Ishikawa (cell line): ENCODE measurements at regions not wholly inside any gene's neighbourhood (a gene's known extent, or its start where the extent isn't known, plus 50 kb on each side); places are given as distances from the start of the nearest gene placed in this dataset.

Experiments used
- CEBPB ChIP-seq: IDR thresholded peaks from 2 replicates; pipeline ENCODE4 v1.6.1; 2012
- CREB1 ChIP-seq: IDR thresholded peaks from 2 replicates; pipeline ENCODE4 v1.6.1; 2012; ENCODE audit warnings: low read depth
- EGR1 ChIP-seq: IDR thresholded peaks from 2 replicates; pipeline ENCODE4 v1.6.1; 2012
- EP300 ChIP-seq: IDR thresholded peaks from 2 replicates; pipeline ENCODE4 v1.6.1; 2012; ENCODE audit warnings: borderline replicate concordance
- FOXM1 ChIP-seq: IDR thresholded peaks from 2 replicates; pipeline ENCODE4 v1.6.1; 2012; ENCODE audit warnings: low read depth, borderline replicate concordance
- NFIC ChIP-seq: IDR thresholded peaks from 2 replicates; pipeline ENCODE4 v1.6.1; 2012
- RAD21 ChIP-seq: IDR thresholded peaks from 2 replicates; pipeline ENCODE4 v1.6.1; 2012; ENCODE audit warnings: low read depth
- TAF1 ChIP-seq: IDR thresholded peaks from 2 replicates; pipeline ENCODE4 v1.6.1; 2012; ENCODE audit warnings: low read depth, mild to moderate bottlenecking
- TCF12 ChIP-seq: IDR thresholded peaks from 2 replicates; pipeline ENCODE4 v1.6.1; 2012; ENCODE audit warnings: low read depth
- TEAD4 ChIP-seq: IDR thresholded peaks from 2 replicates; pipeline ENCODE4 v1.6.1; 2012
- YY1 ChIP-seq: IDR thresholded peaks from 2 replicates; pipeline ENCODE4 v1.6.1; 2012; ENCODE audit warnings: low read depth
- ZBTB7A ChIP-seq: IDR thresholded peaks from 2 replicates; pipeline ENCODE4 v1.6.1; 2012; ENCODE audit warnings: low read depth
- TF ChIP-seq, protein P1 (sequence below): IDR thresholded peaks from 2 replicates; pipeline ENCODE4 v1.6.1; 2012
- TF ChIP-seq, protein P2 (sequence below): IDR thresholded peaks from 2 replicates; pipeline ENCODE4 v1.6.1; 2012; ENCODE audit warnings: low read depth, mild to moderate bottlenecking
- TF ChIP-seq, protein P3 (sequence below): IDR thresholded peaks from 2 replicates; pipeline ENCODE4 v1.6.1; 2012

DNA sequence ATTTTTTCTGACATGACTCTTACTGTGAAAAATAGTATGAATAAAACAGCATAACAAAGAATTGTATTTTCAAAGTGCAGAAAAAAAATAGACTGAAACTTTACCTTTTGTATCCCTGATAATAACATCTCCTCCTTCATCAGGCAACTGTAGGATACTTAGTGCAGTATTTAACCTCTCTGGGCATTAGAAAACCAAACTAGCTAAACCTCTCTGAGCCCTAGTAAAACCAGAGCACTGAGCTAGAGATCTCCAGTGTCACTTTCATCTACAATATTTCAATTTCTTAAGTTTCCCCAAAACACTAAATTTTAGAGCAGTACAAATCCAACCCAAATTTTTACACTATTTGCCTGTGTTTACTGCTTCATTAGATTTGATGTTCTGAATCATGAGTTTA lies 594.0 kb upstream of the LINC00305 start:
- TF ChIP-seq, protein P1, sequence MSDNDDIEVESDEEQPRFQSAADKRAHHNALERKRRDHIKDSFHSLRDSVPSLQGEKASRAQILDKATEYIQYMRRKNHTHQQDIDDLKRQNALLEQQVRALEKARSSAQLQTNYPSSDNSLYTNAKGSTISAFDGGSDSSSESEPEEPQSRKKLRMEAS, result no peak
- TF ChIP-seq, protein P2, sequence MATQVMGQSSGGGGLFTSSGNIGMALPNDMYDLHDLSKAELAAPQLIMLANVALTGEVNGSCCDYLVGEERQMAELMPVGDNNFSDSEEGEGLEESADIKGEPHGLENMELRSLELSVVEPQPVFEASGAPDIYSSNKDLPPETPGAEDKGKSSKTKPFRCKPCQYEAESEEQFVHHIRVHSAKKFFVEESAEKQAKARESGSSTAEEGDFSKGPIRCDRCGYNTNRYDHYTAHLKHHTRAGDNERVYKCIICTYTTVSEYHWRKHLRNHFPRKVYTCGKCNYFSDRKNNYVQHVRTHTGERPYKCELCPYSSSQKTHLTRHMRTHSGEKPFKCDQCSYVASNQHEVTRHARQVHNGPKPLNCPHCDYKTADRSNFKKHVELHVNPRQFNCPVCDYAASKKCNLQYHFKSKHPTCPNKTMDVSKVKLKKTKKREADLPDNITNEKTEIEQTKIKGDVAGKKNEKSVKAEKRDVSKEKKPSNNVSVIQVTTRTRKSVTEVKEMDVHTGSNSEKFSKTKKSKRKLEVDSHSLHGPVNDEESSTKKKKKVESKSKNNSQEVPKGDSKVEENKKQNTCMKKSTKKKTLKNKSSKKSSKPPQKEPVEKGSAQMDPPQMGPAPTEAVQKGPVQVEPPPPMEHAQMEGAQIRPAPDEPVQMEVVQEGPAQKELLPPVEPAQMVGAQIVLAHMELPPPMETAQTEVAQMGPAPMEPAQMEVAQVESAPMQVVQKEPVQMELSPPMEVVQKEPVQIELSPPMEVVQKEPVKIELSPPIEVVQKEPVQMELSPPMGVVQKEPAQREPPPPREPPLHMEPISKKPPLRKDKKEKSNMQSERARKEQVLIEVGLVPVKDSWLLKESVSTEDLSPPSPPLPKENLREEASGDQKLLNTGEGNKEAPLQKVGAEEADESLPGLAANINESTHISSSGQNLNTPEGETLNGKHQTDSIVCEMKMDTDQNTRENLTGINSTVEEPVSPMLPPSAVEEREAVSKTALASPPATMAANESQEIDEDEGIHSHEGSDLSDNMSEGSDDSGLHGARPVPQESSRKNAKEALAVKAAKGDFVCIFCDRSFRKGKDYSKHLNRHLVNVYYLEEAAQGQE, result no peak
- TF ChIP-seq EGR1 (no peak), CEBPB (no peak), YY1 (no peak), TCF12 (no peak), CREB1 (no peak), RAD21 (no peak), NFIC (no peak), FOXM1 (no peak), EP300 (no peak), TEAD4 (no peak), ZBTB7A (no peak), TAF1 (no peak)
- TF ChIP-seq, protein P3, sequence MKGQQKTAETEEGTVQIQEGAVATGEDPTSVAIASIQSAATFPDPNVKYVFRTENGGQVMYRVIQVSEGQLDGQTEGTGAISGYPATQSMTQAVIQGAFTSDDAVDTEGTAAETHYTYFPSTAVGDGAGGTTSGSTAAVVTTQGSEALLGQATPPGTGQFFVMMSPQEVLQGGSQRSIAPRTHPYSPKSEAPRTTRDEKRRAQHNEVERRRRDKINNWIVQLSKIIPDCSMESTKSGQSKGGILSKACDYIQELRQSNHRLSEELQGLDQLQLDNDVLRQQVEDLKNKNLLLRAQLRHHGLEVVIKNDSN, result no peak

DNA sequence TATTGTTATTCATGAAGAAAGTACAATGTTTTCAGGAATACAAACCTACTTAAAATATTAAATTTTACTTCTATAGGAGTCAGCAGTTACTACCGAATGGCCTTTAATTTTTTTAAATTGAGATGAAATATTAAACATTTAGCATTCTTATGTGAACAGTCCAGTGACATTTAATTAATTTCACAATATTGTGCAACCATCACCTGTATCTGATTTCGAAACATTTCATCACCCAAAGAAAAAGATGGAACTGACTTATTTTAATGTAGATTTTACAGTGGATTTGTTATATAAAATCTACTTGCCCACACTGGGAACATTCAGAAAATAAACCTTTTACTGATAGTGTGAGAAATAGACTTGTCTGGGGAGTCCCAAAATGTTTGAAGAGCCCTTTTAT lies 585.2 kb upstream of the LINC00305 start:
- TF ChIP-seq TAF1 (no peak), CEBPB (0 out of 2 replicates have a peak, but pooled peaks have one; percentile 27), TEAD4 (no peak), TCF12 (no peak)
- TF ChIP-seq, protein P2, result no peak
- TF ChIP-seq, protein P3, result no peak

DNA sequence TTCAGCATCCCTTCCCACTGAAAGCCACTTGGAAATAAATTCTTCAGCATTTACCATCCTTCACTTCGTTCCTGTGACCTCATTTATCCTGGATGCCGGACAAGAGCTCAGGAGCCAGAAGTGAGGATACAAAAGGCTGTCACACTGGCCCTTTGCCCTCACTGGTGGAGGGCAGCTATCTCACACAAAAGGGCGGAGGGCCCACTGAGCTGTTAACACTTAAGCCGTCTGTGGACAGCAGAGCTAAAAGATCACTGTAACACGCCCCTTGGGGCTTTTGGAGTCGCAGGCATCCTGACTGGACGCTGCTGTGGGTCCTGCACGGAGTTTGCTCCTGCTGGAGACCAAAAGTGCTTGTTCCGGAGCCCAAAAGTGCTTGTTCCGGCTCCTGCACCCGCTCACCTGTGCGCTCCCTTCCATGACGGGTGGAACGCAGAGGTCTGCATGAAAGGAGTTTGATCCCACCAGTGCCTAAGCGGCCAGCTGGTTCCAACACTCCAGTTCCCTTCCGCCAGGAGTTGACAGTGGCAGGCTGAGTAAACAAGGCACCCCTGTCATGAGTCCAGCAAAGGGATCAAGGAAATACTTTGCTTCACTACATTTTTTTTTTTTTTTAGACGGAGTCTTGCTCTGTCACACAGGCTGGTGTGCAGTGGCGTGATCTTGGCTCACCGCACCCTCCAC lies 572.0 kb upstream of the LINC00305 start:
- TF ChIP-seq, protein P3, result no peak
- no peak for TF ChIP-seq TCF12
- TF ChIP-seq, protein P2, result no peak
- TF ChIP-seq YY1, result no peak
- no peak for TF ChIP-seq TAF1
- TF ChIP-seq TEAD4, result no peak
- no peak for TF ChIP-seq EP300
- TF ChIP-seq, protein P1, result no peak
- no peak for TF ChIP-seq NFIC
- no peak for TF ChIP-seq RAD21
- no peak for TF ChIP-seq CEBPB
- no peak for TF ChIP-seq EGR1
- no peak for TF ChIP-seq ZBTB7A
- no peak for TF ChIP-seq FOXM1
- TF ChIP-seq CREB1, result no peak

DNA sequence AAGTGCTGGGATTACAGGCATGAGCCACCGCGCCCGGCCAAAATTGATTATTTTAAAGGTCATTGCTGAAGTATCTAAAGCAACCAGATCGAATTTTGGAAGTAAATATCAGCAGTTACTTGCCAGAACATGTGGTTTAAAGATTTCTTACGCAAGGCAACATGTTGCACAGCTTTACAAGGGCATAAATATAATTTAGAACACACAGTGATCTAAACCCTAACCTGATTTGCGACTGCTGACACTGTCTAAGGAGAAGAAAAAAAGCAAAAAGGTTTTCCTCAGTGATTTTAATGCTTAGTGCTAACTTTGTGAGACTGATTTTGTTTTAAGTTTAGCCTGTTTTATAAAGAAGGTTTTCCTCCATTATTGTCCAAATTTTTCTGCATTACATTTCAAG lies 569.9 kb upstream of the LINC00305 start:
- TF ChIP-seq TEAD4, result no peak
- no peak for TF ChIP-seq FOXM1
- TF ChIP-seq, protein P3, result no peak
- TF ChIP-seq EGR1, result no peak
- TF ChIP-seq TCF12, result no peak
- TF ChIP-seq RAD21, result no peak
